T-helper 2 cell (primary cell): ENCODE measurements at regions not wholly inside any gene's neighbourhood (a gene's known extent, or its start where the extent isn't known, plus 50 kb on each side); places are given as distances from the start of the nearest gene placed in this dataset.

Experiments used
- DNase-seq, 5 experiments: peaks; one replicate each; pipeline versions ENCODE4 v3.0.0 to v3.0.0-alpha.2; 2012 to 2022

GRCh38 chr11:119850822-119851409, 121.9 kb upstream of the NECTIN1 start:
- no peak for DNase-seq

DNA sequence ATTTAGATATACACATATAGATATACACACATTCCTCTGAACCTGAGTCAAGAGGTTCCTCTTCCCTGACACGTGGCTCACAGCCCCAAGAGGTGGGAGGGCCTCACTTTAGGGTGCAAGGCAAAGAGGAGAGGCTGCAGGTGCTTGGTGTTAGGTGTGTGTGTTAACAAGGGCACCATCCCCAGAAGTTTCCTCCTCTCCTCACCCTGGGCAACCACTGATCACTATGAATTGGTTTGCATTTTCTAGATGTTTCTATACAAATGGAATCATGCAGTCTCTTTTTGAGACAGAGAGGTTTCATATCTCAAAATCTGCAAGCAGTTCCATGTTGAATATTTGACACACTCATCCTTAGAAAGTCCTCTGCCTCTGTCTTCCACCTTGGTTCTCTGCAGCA, 120.9 kb upstream of the NECTIN1 start:
- no peak for DNase-seq

GRCh38 chr11:119847853-119848252, 118.9 kb upstream of the NECTIN1 start:
- no peak for DNase-seq

GRCh38 chr11:119846374-119846773, 117.4 kb upstream of the NECTIN1 start:
- no peak for DNase-seq

DNA sequence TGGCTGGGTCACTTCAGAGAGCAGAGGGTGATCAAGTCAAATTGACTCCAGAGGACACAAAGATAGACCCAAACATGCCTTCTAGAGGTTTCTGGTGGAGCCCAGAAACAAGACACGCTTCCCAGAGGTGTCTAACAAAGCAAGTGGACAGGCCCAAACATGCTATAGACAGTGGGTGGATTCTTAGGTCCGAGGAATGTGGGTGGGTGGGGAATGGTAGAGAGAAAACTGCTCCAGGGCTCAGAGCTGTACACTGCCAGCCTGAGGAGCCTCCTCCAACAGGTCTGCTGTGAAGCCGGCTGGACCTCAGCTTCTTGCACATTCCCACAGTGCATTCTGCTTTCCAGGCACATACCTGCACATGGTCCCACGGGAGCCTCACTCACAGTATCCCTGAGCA, 116.8 kb upstream of the NECTIN1 start:
- DNase-seq = no peak

GRCh38 chr11:119845305-119845704, 116.3 kb upstream of the NECTIN1 start:
- DNase-seq = no peak

GRCh38 chr11:119844808-119845207, 115.8 kb upstream of the NECTIN1 start:
- no peak for DNase-seq

GRCh38 chr11:119843877-119844276, 114.9 kb upstream of the NECTIN1 start:
- DNase-seq = no peak

GRCh38 chr11:119842731-119843130, 113.7 kb upstream of the NECTIN1 start:
- no peak for DNase-seq

- DNase-seq = no peak
These were observed 110.6 kb upstream of the NECTIN1 start for GRCh38 chr11:119839476-119840133.

GRCh38 chr11:119835753-119836152, 106.8 kb upstream of the NECTIN1 start:
- DNase-seq = no peak

DNA sequence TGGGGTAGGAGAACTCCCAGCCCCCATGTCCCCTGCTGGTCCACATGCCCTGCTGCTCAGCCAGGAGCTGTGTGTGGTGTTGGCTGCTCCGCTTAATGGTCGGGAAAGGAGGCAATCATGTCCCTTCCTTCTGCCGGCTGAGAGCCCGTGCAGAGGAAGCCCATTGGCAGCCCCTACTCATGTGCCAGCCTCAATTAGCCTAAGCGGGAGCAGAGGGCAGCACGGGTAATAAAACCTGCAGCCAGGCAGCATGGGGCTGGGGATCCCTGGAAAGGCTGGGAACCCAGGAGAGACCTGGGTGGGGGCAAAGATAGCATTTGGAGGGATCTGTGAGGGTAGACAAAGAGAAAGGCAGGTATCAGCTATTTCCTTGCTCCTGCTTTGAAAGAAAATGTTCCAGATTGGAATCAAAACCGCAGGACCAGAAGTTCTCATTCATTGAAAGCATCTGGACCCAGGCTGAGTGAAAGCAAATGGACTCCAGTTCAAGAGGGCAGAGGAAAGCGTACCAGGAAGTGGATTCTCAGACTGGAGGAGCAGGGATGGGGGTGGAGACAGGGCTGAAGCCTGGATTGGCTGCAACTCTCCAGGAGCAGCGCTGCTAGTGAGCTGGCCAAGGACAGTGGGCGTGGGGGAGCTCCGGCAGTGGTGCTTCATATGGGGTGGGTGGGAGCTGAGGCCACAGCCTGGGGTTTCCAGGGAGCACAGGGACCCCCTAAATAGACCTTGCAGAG, 103.4 kb upstream of the NECTIN1 start:
- DNase-seq = no peak

GRCh38 chr11:119831011-119831410, 102.0 kb upstream of the NECTIN1 start:
- no peak for DNase-seq

- no peak for DNase-seq
These were observed 101.4 kb upstream of the NECTIN1 start for GRCh38 chr11:119830400-119830799.

GRCh38 chr11:119829402-119829801, 100.4 kb upstream of the NECTIN1 start:
- no peak for DNase-seq

- no peak for DNase-seq
These were observed 99.8 kb upstream of the NECTIN1 start for GRCh38 chr11:119828819-119829218.

GRCh38 chr11:119828006-119828405, 99.0 kb upstream of the NECTIN1 start:
- no peak for DNase-seq

- DNase-seq = no peak
These were observed 98.1 kb upstream of the NECTIN1 start for GRCh38 chr11:119827113-119827512.

DNA sequence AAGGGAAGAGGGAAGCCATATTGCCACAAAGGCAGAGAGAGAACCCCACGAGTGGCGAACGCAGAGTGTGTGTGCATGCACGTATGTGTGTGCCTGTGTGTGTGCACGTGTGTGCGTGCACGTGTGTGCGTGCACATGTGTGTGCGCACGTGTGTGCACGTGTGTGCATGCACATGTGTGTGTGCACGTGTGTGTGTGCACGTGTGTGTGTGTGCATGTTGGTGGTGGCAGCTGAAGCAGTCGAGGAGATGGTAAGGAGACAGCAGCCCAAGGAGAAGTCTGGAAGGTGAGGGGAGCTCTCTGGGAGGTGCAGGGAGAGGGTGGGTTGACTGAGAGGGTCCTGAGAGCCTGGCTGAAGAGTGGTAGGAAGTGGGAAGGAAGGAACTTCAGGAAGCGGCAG, 94.1 kb upstream of the NECTIN1 start:
- DNase-seq = no peak

- DNase-seq = peak in 1 of 5 experiments; percentile 80
These were observed 87.7 kb upstream of the NECTIN1 start for GRCh38 chr11:119816660-119817059.

DNA sequence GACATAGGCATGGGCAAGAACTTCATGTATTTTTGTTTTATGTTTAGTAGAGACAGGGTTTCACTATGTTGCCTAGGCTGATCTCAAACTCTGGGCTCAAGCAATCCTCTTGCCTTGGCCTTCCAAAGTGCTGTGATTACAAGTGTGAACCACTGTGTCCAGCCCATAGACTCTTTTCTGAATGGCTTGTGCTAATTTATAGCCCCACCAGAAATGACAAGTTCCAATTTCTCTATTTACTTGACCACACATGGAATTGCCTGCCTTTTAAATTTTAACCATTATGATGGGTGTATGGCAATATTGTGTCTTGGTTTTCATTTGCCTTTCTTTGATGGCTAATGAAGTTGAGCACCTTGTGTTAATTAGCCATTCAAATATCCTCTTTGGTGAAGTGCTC, 85.8 kb upstream of the NECTIN1 start:
- DNase-seq = no peak

DNA sequence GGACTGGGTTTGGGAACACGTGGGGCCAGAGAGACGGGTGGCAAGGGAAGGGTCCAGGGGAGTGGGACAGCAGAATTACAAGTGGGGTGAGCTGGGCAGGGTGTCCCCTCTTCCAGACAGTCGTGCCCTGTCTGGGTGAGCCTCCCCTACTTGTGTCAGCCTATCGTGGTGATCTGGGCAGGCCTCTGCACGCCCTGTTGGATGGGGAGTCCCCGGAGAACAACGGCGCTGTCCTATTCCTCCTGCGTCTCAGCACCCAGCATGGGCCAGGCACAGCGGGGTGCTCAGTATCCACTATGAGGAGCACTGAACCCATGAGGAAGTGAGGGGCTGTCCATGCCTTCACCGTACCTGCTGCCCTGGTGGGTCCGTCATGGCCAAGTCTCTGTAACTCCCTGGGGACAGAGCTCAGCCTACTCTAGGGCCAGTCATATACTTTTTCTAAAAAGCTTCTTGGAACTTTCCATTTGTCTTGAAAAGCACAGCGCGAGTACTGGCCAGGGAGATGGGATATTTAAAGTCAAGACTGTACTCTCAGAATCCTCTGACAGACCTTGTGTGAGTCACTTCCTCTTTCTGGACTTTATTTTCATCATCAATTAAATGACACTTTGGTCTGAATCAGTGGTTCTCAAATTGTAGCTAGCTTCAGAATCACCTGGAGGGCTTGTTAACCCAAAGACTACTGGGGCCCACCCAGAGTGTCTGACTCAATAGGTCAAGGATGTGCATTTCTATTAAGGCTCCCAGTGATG, 81.7 kb upstream of the NECTIN1 start:
- DNase-seq = no peak

DNA sequence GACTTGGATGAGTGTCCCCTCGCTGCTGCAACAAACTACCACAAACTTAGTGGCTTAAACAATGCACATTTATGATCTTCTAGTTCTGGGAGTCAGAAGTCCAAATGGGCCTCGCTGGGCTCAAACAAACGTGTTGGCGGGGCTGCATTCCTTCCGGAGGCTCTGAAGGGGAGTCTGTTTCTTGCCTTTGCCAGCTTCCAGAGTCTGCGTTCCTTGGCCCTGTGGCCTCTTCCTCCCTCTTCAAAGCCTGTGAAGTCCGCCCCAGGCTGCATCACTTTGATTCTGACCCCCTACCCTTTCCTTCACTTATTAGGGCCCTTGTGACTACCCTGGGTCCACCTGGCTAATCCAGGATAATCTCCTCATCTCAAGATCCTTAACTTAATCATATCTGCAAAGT, 80.3 kb upstream of the NECTIN1 start:
- DNase-seq = no peak
